RWPE2 (cell line): ENCODE measurements at regions not wholly inside any gene's neighbourhood (a gene's known extent, or its start where the extent isn't known, plus 50 kb on each side); places are given as distances from the start of the nearest gene placed in this dataset.

Experiments used
- ATAC-seq: fragments of 200-7000 bp; cut with Tn5 transposase; 3 replicates; pipeline ENCODE4 v1.9.1; 2021; ENCODE audit warnings: low read depth
- DNase-seq: peaks from one replicate; pipeline ENCODE4 v3.0.0-alpha.2; 2020; ENCODE audit warnings: low spot score
- H3K27ac ChIP-seq: fragments of 450-650 bp; 2 replicates; pipeline ENCODE4 v1.5.1; 2017; ENCODE audit warnings: mild to moderate bottlenecking; ENCODE audit not compliant: poor library complexity, severe bottlenecking
- H3K27me3 ChIP-seq: fragments of 250-450 bp; sonication (Bioruptor Pico); 2 replicates; pipeline ENCODE4 v1.5.1; 2021; ENCODE audit warnings: mild to moderate bottlenecking, moderate library complexity; ENCODE audit not compliant: insufficient read depth, poor library complexity, severe bottlenecking
- H3K36me3 ChIP-seq: fragments of 250-450 bp; sonication (Bioruptor Pico); 2 replicates; pipeline ENCODE4 v1.5.1; 2020; ENCODE audit warnings: low read depth, mild to moderate bottlenecking, moderate library complexity
- H3K4me1 ChIP-seq: fragments of 250-450 bp; sonication (Bioruptor Pico); 2 replicates; pipeline ENCODE4 v1.5.1; 2021; ENCODE audit warnings: mild to moderate bottlenecking, moderate library complexity; ENCODE audit not compliant: insufficient read depth, poor library complexity, severe bottlenecking
- H3K4me3 ChIP-seq: fragments of 250-450 bp; sonication (Bioruptor Pico); 2 replicates; pipeline ENCODE4 v1.5.1; 2021; ENCODE audit warnings: mild to moderate bottlenecking, moderate library complexity; ENCODE audit not compliant: severe bottlenecking
- H3K9me3 ChIP-seq: fragments of 250-450 bp; sonication (Bioruptor Pico); 2 replicates; pipeline ENCODE4 v1.5.1; 2021; ENCODE audit warnings: mild to moderate bottlenecking, moderate library complexity; ENCODE audit not compliant: severe bottlenecking
- TF ChIP-seq, protein P1 (sequence below): fragments of 450-650 bp; IDR thresholded peaks from one replicate; pipeline ENCODE4 v1.5.1; 2017; ENCODE audit warnings: mild to moderate bottlenecking, moderate library complexity; ENCODE audit not compliant: poor library complexity, severe bottlenecking

DNA sequence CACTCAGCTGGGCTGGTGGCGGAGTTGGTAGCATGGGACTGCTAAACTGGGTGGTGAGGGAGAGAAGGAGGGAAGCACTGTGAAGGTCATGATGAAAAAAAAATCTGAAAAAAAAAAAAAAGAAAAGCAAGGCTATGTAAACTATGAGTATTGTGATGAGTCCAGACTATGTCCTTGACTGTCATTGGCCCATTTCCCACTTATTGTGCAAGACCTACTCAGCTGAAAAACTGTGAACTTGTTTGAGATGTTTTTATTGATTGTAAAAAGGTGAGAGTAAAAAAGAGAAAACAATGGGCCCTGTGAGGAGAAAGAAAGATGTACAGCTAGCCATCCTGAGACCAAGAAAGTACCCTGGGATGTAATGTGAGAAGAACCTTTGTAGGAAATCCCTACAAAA, 798.4 kb upstream of the TENM4 start:
- Histone ChIP-seq H3K9me3 (no peaks in the 10 kb centered on the region), H3K36me3 (no peaks in the 10 kb centered on the region), H3K4me3 (no peak overlapping the region), H3K4me1 (no peaks in the 10 kb centered on the region), H3K27me3 (no peaks in the 10 kb centered on the region), H3K27ac (no peak overlapping the region)
- TF ChIP-seq, protein P1, sequence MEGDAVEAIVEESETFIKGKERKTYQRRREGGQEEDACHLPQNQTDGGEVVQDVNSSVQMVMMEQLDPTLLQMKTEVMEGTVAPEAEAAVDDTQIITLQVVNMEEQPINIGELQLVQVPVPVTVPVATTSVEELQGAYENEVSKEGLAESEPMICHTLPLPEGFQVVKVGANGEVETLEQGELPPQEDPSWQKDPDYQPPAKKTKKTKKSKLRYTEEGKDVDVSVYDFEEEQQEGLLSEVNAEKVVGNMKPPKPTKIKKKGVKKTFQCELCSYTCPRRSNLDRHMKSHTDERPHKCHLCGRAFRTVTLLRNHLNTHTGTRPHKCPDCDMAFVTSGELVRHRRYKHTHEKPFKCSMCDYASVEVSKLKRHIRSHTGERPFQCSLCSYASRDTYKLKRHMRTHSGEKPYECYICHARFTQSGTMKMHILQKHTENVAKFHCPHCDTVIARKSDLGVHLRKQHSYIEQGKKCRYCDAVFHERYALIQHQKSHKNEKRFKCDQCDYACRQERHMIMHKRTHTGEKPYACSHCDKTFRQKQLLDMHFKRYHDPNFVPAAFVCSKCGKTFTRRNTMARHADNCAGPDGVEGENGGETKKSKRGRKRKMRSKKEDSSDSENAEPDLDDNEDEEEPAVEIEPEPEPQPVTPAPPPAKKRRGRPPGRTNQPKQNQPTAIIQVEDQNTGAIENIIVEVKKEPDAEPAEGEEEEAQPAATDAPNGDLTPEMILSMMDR, result no peak
- ATAC-seq (no peak), DNase-seq (no peak)

DNA sequence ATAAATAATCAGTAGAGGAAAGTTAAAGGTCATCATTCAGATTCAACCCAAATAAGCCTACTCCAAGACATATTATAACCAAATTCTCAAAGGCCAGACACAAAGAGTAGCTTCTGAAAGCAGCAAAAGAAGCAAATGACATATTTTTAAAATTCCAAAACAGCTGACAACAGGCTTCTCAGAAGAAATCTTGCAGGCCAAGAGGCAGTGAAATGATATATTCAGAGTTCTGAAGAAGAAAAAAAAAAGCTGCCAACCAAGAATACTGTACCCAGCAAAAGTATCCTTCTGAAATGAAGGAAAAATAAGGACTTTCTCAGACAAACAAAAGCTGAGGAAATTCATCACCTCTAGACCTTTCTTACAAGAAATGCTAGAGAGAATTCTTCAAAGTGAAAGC, 787.1 kb upstream of the TENM4 start:
- Histone ChIP-seq H3K27me3 (no peaks in the 10 kb centered on the region), H3K9me3 (no peaks in the 10 kb centered on the region), H3K27ac (no peak overlapping the region), H3K36me3 (no peaks in the 10 kb centered on the region), H3K4me3 (no peak overlapping the region), H3K4me1 (no peaks in the 10 kb centered on the region)
- no peak for ATAC-seq
- TF ChIP-seq, protein P1, result no peak
- DNase-seq, result no peak

DNA sequence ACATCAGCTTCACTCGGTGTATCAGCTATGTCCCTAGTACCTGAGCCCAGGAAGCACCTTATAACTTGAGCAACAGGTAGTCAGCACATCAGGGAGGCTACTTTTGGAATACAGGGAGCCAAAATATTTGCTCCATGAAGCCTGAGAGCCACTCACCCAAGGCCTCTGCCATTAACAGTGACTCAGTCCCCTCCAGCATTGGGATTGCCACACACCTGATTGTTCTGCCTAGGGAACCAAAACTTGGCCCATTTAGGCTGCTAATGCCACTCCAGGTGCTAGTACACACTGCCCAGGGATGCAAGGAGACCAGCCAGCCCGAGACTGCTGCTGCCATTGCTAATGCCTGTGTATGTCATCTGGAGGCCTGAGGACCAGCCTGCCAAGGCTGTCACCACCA, 773.6 kb upstream of the TENM4 start:
- TF ChIP-seq, protein P1, result no peak
- no peak overlapping the region for H3K27ac ChIP-seq
- H3K9me3 ChIP-seq, result no peaks in the 10 kb centered on the region

DNA sequence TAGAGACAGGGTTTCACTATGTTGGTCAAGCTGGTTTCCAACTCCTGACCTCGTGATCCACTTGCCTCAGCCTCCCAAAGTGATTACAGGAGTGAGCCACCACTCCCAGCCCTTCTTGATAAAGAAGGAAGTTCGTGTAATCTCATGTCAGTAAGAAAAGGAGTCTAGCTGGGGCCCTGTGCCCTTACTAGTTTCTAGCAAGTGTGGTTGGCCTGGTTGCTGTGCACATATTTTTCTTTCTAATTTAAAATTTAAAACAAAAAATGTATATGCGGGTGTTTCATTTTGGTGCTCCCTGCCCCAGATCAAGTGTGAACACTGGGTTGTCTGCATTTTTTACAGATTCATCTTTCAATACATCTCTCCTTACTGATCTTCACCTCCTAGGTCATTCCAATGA, 770.8 kb upstream of the TENM4 start:
- H3K27me3 ChIP-seq, result no peaks in the 10 kb centered on the region
- no peaks in the 10 kb centered on the region for H3K36me3 ChIP-seq
- TF ChIP-seq, protein P1, result no peak
- no peak for DNase-seq
- H3K9me3 ChIP-seq, result no peaks in the 10 kb centered on the region
- no peak overlapping the region for H3K27ac ChIP-seq
- H3K4me1 ChIP-seq, result no peaks in the 10 kb centered on the region
- no peak overlapping the region for H3K4me3 ChIP-seq
- no peak for ATAC-seq

More for the DNA sequence above, 773.6 kb upstream of the TENM4 start:
- ATAC-seq (no peak), DNase-seq (no peak)
- no peaks in the 10 kb centered on the region for H3K4me1 ChIP-seq
- no peak overlapping the region for H3K4me3 ChIP-seq
- H3K27me3 ChIP-seq, result no peaks in the 10 kb centered on the region
- no peaks in the 10 kb centered on the region for H3K36me3 ChIP-seq

DNA sequence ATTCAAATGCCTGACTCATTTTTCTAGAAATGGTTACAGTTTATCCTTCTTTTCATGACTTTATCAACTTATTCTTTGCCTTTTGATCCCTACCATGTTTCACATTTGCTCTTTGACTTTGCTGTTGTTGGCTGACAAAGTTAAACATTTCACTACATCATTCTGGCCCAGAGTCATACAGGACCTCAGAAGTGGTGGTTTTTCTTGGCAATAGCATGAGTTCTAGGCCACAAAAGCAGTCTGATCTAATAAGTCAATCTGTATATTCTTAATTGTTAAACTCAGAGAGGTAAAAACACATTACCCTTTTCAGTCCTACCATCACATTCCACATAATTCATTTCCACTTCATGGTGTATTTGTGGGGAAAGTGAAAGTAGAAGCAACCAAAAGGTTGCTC, 763.2 kb upstream of the TENM4 start:
- no peak overlapping the region for H3K27ac ChIP-seq
- no peak for ATAC-seq
- no peaks in the 10 kb centered on the region for H3K27me3 ChIP-seq
- TF ChIP-seq, protein P1, result no peak
- no peak for DNase-seq
- no peaks in the 10 kb centered on the region for H3K9me3 ChIP-seq
- H3K4me3 ChIP-seq, result no peak overlapping the region
- no peaks in the 10 kb centered on the region for H3K4me1 ChIP-seq
- no peaks in the 10 kb centered on the region for H3K36me3 ChIP-seq
